Transverse colon (tissue), 3 donors: ENCODE measurements at regions not wholly inside any gene's neighbourhood (a gene's known extent, or its start where the extent isn't known, plus 50 kb on each side); places are given as distances from the start of the nearest gene placed in this dataset.

Experiments used
- CTCF ChIP-seq, 5 experiments: fragments of 200-600 bp in 3 of 5; fragments of 450-650 bp in 2 of 5; sonication (generic) in 3 of 5; IDR thresholded peaks; 1 replicate in 2 of 5; 2 replicates in 3 of 5; pipeline ENCODE4 v1.5.1; 2016 to 2017; ENCODE audit warnings: antibody characterized with exemption in 5 of 5, inconsistent platforms in 3 of 5, mild to moderate bottlenecking in 2 of 5, moderate library complexity in 1 of 5
- POLR2A ChIP-seq: fragments of 450-650 bp; IDR thresholded peaks from one replicate; pipeline ENCODE4 v1.6.1; 2016; ENCODE audit warnings: antibody characterized with exemption, mild to moderate bottlenecking, moderate library complexity

DNA sequence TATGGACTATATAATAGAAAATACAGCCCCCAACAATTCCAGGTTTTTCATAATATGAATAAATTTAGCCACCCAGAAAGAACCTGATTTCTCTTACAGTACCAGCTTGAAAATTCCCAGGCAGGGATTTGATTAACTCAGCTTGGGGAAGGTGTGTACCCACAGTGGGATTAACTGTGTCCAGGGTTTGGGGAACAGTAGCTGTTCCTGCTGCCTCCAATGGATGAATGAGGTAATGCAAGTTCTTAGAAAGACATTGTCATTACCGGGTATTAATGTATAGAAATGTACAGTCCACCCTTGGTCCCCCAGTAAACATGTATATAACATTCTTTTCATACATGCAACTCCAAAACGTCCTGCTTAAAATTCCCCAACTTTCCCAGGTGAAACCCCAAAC is 115.6 kb downstream of the LRIG3 start:
- TF ChIP-seq CTCF (IDR thresholded peaks at IDR 0.05) (peak in 2 of 5 experiments; percentile 29 to 37), POLR2A (no peak)
